Peyer's patch (tissue), 4 donors: ENCODE measurements at regions not wholly inside any gene's neighbourhood (a gene's known extent, or its start where the extent isn't known, plus 50 kb on each side); places are given as distances from the start of the nearest gene placed in this dataset.

Experiments
- CTCF ChIP-seq, 6 experiments: fragments of 450-650 bp in 4 of 6; fragments of 200-600 bp in 2 of 6; sonication (generic) in 1 of 6; IDR thresholded peaks; one replicate each; pipeline ENCODE4 v1.5.1; 2017 to 2019; ENCODE audit warnings: antibody characterized with exemption in 6 of 6, mild to moderate bottlenecking in 3 of 6, moderate library complexity in 1 of 6
- POLR2A ChIP-seq, 2 donors: fragments of 450-650 bp; IDR thresholded peaks; one replicate each; pipeline ENCODE4 v1.5.1; 2017; ENCODE audit warnings: antibody characterized with exemption in 2 of 2, mild to moderate bottlenecking in 2 of 2, moderate library complexity in 2 of 2

DNA sequence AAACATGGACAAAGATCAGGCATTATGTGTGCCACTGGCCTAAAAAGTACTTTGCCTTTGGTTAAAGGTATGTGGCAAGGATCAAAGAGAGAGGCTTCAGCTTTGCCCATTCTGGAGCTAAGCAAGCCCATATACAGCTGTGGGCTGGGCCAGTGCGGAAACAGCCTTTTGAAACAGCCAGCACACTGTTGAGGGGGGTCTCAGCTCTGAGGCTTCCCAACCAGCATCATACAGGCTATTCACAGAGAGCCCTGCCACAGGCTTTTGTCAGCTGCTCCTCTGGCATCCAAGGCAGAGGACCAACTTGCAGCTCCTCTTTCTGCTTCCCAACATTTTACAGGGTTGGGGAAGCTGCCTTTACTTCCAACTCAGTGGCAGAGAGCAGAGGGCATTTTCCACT lies 63.2 kb upstream of the FOXB1 start:
- TF ChIP-seq POLR2A (IDR thresholded peaks at IDR 0.05) (no peak), CTCF (IDR thresholded peaks at IDR 0.05) (no peak)
